SJCRH30 (cell line): ENCODE measurements at regions not wholly inside any gene's neighbourhood (a gene's known extent, or its start where the extent isn't known, plus 50 kb on each side); places are given as distances from the start of the nearest gene placed in this dataset.

ENCODE experiments used
- DNase-seq, 2 experiments: peaks; one replicate each; pipeline ENCODE4 v3.0.0-alpha.2; 2015 to 2020
- H3K27ac ChIP-seq: fragments of 250-450 bp; sonication (Bioruptor Pico); 2 replicates; pipeline ENCODE4 v1.5.1; 2020; ENCODE audit warnings: mild to moderate bottlenecking, moderate library complexity
- H3K27me3 ChIP-seq: fragments of 250-450 bp; sonication (Bioruptor Pico); 2 replicates; pipeline ENCODE4 v1.5.1; 2020; ENCODE audit warnings: mild to moderate bottlenecking, moderate library complexity
- H3K36me3 ChIP-seq: fragments of 250-450 bp; sonication (Bioruptor Pico); 2 replicates; pipeline ENCODE4 v1.5.1; 2020; ENCODE audit warnings: mild to moderate bottlenecking, moderate library complexity
- H3K4me1 ChIP-seq: fragments of 250-450 bp; sonication (Bioruptor Pico); 2 replicates; pipeline ENCODE4 v1.5.1; 2020; ENCODE audit warnings: mild to moderate bottlenecking, moderate library complexity
- H3K4me3 ChIP-seq: fragments of 250-450 bp; sonication (Bioruptor Pico); 2 replicates; pipeline ENCODE4 v1.5.1; 2020; ENCODE audit warnings: mild to moderate bottlenecking, moderate library complexity
- H3K9me3 ChIP-seq: fragments of 250-450 bp; sonication (Bioruptor Pico); replicated peaks from 2 replicates; pipeline ENCODE4 v1.5.1; 2020; ENCODE audit warnings: mild to moderate bottlenecking, moderate library complexity

DNA sequence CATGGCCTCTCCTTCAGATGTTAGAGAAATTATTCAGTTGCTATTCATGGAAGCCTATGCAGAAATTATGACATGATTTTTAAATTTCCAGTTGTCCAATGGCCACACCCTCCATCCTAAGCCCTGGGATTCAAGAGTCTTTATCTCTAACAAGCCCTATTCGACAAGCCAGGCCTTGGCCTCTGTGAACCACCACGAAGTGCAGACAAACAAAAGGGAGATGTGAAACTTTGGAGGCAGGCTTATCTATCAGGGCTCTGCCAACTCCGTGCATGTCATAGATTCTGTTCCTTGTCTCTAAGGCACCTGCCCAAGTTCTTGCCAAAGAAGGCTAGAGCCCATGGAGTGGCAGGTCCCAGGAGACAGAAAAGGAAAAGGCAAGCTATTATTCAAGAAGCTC lies 212.4 kb upstream of the ADAMTS9 start:
- Histone ChIP-seq H3K4me3 (no peak overlapping the region), H3K36me3 (no peaks in the 10 kb centered on the region), H3K9me3 (no peaks in the 10 kb centered on the region), H3K4me1 (no peaks in the 10 kb centered on the region), H3K27me3 (no peaks in the 10 kb centered on the region), H3K27ac (no peak overlapping the region)
- no peak for DNase-seq

DNA sequence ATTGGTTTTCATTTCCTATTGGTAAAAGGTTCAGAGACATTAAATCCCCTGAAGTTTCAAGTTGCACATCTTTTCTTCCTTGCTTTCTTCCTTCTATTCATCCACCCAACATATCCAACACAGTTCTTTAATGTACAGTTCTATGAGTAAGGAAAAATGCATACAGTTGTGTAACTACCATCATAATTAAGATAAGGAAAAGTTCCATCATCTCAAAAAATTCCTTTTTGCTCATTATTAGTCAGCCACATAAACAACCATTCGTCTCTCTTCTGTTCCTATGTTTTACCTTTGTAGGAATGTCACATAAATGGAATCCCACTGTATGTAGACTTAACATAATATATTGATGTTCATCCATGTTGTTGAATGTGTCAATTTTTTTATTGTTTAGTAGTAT lies 211.1 kb upstream of the ADAMTS9 start:
- H3K27ac ChIP-seq: no peak overlapping the region
- no peak overlapping the region for H3K4me3 ChIP-seq
- no peak for DNase-seq
- H3K9me3 ChIP-seq: no peaks in the 10 kb centered on the region
- no peaks in the 10 kb centered on the region for H3K4me1 ChIP-seq
- H3K36me3 ChIP-seq: no peaks in the 10 kb centered on the region
- H3K27me3 ChIP-seq: no peaks in the 10 kb centered on the region

DNA sequence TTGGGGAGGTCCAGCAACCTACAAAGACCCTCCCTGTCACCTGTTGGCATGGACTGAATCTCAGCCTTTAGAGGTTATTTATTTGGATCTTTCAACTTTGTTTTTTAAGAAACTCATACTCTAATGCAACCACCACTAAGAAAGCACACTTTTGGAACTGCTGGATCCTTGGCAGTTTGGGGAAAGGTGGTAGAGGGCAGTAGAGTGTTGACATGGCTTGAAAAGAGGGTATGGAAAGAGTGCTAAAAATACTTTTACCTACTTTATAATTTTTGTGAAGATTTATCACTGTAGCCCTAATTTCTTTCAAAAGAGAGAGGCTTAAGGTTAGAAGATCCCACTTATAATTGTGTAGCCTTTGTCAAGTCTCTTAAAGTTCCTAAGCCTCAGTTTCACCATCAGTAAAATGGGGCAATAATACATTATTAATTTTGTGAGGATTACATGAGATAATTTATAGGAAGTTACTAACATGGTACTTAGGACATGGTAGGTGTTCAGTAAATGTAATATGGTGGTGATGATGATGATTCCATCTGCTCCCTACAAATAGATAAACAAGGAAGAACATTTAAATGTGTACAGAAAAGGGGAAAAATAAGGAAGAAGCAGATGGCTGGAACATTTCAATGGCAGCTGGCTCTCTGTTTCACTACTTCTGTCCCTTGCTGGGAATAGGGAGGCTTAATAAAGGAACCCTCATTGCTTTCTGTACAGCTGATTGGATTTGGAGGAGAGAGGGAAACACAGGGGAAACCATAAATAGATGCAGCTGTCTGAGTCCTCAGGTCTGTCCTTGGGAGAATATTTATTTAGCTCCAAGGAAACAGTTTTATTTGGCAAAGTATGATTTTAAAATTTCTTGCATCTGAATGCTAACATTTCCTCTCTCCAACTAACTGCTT lies 208.4 kb upstream of the ADAMTS9 start:
- Histone ChIP-seq H3K4me3 (no peak overlapping the region), H3K27ac (no peak overlapping the region), H3K4me1 (no peaks in the 10 kb centered on the region), H3K9me3 (no peaks in the 10 kb centered on the region), H3K27me3 (no peaks in the 10 kb centered on the region), H3K36me3 (no peaks in the 10 kb centered on the region)
- peak in 1 of 2 experiments; percentile 35 for DNase-seq

DNA sequence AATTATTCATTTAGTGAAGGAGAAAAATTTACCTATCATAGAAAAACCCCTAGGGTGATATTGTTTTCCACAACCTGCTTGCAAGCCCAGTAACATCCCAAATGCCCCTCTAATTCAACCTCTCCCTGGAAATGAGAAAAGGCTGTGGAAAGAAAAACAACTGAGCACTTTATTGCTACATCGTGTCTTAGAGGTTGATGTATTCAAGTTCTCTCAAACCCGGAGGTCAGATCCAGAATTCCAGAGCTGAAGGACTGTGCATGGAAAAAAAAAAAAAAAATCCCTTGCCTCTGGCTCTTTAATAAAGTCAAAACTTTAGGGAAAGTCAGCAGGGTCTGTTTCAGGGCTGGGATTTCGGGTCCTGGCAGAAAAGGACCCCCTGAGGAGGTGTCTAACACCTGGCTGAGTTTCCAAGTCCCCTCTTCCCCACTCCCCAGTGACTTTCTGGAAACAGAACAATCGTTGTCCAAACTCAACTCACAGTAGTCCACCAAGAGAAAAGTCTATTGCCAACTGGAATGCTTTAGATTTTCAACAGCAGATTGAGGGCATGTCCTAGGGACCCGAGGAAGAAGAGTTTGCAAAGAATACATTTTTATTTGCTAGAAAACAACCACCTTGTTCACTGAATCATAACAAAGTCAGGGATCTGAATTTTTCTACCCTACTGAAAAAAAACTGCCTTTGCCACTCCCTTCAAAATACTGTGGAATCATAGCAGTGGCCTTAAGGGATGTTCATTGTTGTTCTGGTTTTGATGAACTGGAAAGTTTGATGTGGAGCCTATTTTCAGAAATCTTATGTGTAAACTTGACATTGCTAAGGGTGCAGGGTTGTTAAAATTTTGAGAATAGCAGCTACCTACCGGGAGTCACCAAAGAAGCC lies 207.5 kb upstream of the ADAMTS9 start:
- no peak overlapping the region for H3K27ac ChIP-seq

DNA sequence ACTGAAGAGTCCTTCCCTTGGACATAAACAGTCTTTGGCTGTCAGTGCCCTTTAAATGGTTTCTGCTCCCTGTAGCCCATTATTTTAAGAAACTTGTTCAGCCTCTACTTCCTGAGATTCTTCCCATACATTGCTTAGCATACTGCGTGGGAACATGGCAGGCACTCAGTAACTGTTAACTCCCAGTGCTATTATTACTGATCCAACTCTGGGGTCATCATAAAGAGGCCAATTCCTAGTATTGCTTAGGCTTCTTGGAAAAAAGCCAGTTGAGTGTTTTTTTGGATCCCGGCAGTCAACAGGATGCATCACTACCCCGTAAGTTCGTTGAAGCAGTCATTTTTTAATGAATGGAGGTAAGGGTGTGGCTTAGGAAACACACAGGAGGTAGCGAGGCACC lies 206.2 kb upstream of the ADAMTS9 start:
- Histone ChIP-seq H3K27ac (no peak overlapping the region), H3K9me3 (no peaks in the 10 kb centered on the region), H3K4me3 (no peak overlapping the region), H3K27me3 (no peaks in the 10 kb centered on the region), H3K4me1 (peaks cover 9% of the 10 kb centered on the region), H3K36me3 (no peaks in the 10 kb centered on the region)
- DNase-seq: no peak

More for the DNA sequence above, 207.5 kb upstream of the ADAMTS9 start:
- no peak for DNase-seq
- H3K4me3 ChIP-seq: no peak overlapping the region
- no peaks in the 10 kb centered on the region for H3K36me3 ChIP-seq
- H3K9me3 ChIP-seq: no peaks in the 10 kb centered on the region
- no peaks in the 10 kb centered on the region for H3K27me3 ChIP-seq
- peaks cover 6% of the 10 kb centered on the region for H3K4me1 ChIP-seq

DNA sequence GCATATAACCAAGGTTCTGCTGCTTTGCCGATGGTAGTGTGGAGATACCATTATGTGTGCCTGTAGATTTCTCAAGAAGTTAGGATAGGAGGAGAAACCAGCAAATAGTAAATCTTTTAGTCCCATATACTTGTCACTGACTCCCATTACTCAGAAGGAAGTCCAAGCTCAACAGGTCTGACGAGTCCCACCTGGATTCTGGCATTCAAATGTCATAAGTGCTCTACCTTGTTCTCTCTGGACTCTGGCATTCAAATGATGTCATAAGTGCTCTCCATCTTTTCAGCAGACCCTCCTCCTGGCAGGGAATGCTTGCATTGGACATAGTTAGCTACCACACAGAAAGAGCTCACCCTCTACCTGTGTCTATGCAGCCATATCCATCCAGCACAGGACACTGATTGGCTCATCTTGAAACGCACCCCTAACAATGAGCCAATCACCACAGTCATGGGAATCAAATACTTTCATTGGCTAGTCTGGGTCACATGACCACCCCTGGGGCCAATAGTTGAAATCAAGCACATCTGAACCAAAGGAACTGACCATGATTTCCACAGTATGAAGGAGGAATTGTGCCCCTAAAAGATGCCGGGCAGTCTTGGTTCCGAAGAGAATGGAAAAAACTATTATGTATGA lies 205.0 kb upstream of the ADAMTS9 start:
- Histone ChIP-seq H3K4me1 (peaks cover 9% of the 10 kb centered on the region), H3K27me3 (no peaks in the 10 kb centered on the region), H3K4me3 (no peak overlapping the region), H3K27ac (no peak overlapping the region), H3K9me3 (no peaks in the 10 kb centered on the region), H3K36me3 (no peaks in the 10 kb centered on the region)
- no peak for DNase-seq

DNA sequence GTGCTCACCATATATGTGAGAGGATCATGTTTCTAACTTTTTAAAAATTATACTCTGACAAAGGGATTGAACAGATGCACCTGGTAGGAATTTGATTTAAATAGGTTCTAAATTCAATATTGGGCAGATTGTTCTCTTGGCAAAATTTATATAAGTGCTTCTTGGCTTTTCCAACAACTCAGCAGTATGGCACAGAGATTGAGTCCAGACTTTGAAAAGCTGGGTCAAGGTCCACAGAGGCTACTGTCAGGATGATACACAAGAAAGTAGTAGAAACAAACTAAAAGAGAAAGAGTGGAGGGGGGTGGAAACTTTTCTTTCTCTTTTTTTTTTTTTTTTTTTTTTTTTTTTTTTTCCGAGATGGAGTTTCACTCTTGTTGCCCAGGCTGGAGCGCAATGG lies 203.2 kb upstream of the ADAMTS9 start:
- peaks cover 9% of the 10 kb centered on the region for H3K4me1 ChIP-seq
- H3K4me3 ChIP-seq: no peak overlapping the region
- H3K27me3 ChIP-seq: no peaks in the 10 kb centered on the region
- no peaks in the 10 kb centered on the region for H3K36me3 ChIP-seq
- no peak for DNase-seq
- H3K27ac ChIP-seq: no peak overlapping the region
- no peaks in the 10 kb centered on the region for H3K9me3 ChIP-seq

DNA sequence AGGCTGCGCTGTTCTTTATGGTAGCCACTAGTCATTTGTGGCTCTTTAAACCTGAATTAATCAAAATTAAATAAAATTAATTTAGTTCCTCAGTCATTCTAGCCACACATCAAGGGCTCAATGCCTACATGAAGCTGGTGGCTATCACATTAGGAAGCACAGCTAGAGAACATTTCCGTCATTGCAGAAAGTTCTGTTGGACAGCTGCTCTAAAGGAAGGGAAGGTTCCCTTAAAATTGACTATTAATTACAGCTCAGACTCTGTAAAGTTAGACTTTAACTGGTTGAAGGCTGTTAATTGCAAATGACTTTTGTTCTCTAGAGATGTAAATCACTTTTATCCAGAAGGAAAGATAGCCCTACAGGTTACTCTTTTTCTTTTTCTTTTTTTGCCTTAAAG lies 202.7 kb upstream of the ADAMTS9 start:
- H3K4me3 ChIP-seq: peak overlapping the region; percentile 34
- H3K27me3 ChIP-seq: no peaks in the 10 kb centered on the region
- peak overlapping the region; percentile 48 for H3K27ac ChIP-seq
- peaks cover 9% of the 10 kb centered on the region for H3K4me1 ChIP-seq
- DNase-seq: no peak
- H3K9me3 ChIP-seq: no peaks in the 10 kb centered on the region
- H3K36me3 ChIP-seq: no peaks in the 10 kb centered on the region

DNA sequence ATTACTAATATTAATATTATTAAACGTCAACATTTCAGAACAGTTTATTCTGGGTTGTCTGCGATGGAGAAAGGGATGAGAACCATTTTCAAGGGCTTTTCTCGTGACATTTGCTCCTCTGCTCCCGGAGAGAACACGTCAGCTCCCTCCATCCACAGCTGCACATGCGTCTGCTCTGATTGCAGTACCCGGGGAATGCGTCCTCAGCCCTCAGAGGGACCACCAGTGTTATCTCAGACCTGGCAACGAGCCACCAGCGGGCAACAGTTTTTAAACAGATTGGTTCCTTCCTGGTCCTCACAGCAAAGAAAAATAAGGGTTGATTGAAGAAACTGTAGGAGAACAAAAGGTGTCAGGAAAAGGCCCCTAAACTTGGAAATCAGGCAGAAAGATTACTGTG lies 202.2 kb upstream of the ADAMTS9 start:
- Histone ChIP-seq H3K27me3 (no peaks in the 10 kb centered on the region), H3K4me3 (peak overlapping the region; percentile 34), H3K4me1 (peaks cover 9% of the 10 kb centered on the region), H3K9me3 (no peaks in the 10 kb centered on the region), H3K27ac (peak overlapping the region; percentile 48), H3K36me3 (no peaks in the 10 kb centered on the region)
- peak; percentile 78 to 81 for DNase-seq

DNA sequence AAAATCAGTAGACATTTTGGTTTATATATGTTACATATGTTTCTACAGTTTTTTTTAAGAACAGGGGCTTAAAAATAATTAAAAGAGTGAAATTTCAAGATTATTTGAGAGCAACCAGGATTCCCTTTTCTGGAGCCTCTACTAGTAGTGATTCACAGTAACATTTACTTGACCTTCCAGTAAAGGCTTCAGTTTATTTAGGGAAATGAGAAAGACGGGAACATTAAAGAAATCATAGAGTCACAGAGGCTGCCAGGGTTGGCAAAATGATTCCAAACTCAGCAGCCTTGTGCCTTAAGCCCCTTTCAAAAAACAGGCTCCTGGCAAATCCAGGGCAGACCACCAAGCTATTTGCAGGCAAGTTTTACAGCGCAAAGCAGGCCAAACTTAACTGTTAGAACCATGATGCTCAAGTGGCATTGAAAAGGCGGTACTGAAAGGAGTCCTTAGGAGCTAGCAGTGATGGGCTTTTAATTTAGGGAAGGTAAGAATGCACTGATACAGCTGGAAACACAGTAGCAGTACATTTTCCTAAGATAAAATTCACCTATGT lies 201.1 kb upstream of the ADAMTS9 start:
- Histone ChIP-seq H3K27ac (no peak overlapping the region), H3K36me3 (no peaks in the 10 kb centered on the region), H3K27me3 (no peaks in the 10 kb centered on the region), H3K4me1 (peaks cover 9% of the 10 kb centered on the region), H3K4me3 (no peak overlapping the region), H3K9me3 (no peaks in the 10 kb centered on the region)
- no peak for DNase-seq

DNA sequence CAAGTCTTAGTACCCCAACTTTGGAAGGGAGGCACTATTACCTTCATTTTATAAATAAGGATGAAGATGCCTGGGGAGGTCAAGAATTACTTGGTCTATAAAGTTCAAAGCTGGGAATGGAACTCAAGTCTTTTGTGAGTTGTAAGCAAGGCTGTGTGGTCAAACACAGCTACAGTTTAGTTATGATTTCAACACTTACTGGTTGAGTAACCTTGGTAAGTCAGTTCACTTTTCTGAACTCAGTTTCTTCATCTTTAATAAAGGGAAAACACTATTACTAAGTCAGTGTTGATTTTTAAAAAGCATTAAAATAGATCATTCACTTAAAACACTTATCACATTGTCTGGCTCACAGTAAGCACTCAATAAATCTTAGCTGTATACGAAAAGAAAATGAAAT lies 200.4 kb upstream of the ADAMTS9 start:
- Histone ChIP-seq H3K9me3 (no peaks in the 10 kb centered on the region), H3K27me3 (no peaks in the 10 kb centered on the region), H3K4me1 (peaks cover 9% of the 10 kb centered on the region), H3K27ac (no peak overlapping the region), H3K4me3 (no peak overlapping the region), H3K36me3 (no peaks in the 10 kb centered on the region)
- no peak for DNase-seq

DNA sequence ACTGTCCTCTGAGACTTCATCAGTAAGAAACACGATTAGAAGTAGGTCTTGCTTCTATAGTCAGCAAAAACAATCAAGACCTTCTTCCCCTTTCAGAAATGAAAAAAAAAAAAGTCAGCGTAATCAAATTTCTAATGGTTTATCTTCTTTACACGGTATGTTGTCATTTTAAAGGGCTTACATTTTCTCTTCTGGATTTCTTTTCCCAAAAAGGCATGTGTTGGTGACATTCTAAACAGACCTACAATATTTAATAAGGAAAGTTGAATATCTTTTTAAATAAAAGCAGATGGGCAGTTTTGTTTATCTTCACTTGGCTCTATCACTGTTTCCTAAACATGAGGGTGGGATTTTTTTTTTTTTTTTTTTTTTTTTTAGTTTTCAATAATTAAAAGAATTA lies 197.3 kb upstream of the ADAMTS9 start:
- no peak for DNase-seq
- Histone ChIP-seq H3K27ac (no peak overlapping the region), H3K4me1 (peaks cover 8% of the 10 kb centered on the region), H3K4me3 (no peak overlapping the region), H3K36me3 (no peaks in the 10 kb centered on the region), H3K9me3 (peaks cover 3% of the 10 kb centered on the region; the same call in 1 of the 2 replicates), H3K27me3 (no peaks in the 10 kb centered on the region)

DNA sequence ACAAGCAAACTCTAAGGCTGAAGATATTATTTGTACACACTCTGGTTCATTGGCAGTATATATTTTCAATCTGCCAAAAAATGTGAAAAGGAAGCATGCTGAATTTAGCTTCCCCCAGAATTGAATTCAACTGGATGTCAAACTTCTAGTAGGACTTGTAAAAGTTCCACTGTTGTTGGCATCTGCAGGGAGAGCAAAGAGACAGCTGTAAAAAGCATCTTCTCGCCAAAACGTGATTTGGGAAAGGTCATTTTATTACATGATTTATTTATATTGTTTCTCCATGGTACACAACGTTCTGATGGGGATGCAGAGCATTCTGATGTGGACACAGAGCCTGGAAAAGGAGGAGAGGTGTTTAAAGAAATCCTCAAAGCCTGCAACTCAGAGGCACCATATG lies 196.7 kb upstream of the ADAMTS9 start:
- peaks cover 7% of the 10 kb centered on the region for H3K4me1 ChIP-seq
- no peak overlapping the region for H3K4me3 ChIP-seq
- H3K9me3 ChIP-seq: peaks cover 3% of the 10 kb centered on the region; the same call in 1 of the 2 replicates
- H3K27ac ChIP-seq: no peak overlapping the region
- no peak for DNase-seq
- no peaks in the 10 kb centered on the region for H3K36me3 ChIP-seq
- H3K27me3 ChIP-seq: no peaks in the 10 kb centered on the region

DNA sequence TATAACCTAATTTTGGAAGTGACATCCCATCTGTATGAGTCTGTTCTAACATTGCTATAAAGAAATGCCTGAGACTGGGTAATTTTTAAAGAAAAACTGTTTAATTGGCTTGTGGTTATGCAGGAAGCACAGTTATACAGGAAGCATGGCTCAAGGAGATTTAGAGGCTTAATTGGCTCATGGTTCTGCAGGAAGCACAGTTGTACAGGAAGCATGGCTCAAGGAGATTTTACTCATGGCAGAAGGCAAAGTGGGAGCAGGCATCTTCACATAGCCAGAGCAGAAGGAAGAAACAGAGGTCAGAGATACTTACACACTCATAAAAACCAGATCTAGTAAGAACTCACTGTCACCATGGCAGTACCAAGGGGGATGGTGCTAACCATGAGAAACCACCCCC lies 193.1 kb upstream of the ADAMTS9 start:
- Histone ChIP-seq H3K4me3 (no peak overlapping the region), H3K36me3 (no peaks in the 10 kb centered on the region), H3K4me1 (peaks cover 10% of the 10 kb centered on the region), H3K9me3 (peaks cover 3% of the 10 kb centered on the region; the same call in 1 of the 2 replicates), H3K27ac (peak overlapping the region; percentile 19), H3K27me3 (no peaks in the 10 kb centered on the region)
- peak in 1 of 2 experiments; percentile 51 for DNase-seq
